ENCODE measurements at regions not wholly inside any gene's neighbourhood (a gene's known extent, or its start where the extent isn't known, plus 50 kb on each side); places are given as distances from the start of the nearest gene placed in this dataset.

- no peak for TF ChIP-seq CTCF (IDR thresholded peaks at IDR 0.05)
Measured at GRCh38 chr4:145295547-145295946, 115.2 kb upstream of the OTUD4 start.

GRCh38 chr4:145295122-145295521, 114.7 kb upstream of the OTUD4 start:
- TF ChIP-seq CTCF (IDR thresholded peaks at IDR 0.05), result no peak

GRCh38 chr4:145293658-145294057, 113.3 kb upstream of the OTUD4 start:
- no peak for TF ChIP-seq CTCF (IDR thresholded peaks at IDR 0.05)

DNA sequence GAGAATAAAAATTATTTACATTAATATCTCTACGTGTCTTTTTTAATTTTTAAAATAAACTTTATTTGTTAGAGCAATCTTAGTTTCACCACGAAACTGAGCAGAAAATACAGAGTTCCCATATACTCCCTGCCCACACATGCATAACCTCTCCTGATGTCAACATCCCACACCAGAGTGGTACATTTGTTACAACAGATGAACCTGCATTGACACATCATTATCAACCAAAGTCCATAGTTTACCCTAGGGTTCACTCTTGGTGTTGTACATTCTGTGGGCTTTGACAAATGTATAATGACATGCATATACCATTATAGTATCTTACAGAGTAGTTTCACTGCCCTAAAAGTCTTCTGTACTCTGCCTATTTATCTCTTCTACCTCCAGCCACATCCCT, 110.6 kb upstream of the OTUD4 start:
- no peak for TF ChIP-seq CTCF (IDR thresholded peaks at IDR 0.05)

DNA sequence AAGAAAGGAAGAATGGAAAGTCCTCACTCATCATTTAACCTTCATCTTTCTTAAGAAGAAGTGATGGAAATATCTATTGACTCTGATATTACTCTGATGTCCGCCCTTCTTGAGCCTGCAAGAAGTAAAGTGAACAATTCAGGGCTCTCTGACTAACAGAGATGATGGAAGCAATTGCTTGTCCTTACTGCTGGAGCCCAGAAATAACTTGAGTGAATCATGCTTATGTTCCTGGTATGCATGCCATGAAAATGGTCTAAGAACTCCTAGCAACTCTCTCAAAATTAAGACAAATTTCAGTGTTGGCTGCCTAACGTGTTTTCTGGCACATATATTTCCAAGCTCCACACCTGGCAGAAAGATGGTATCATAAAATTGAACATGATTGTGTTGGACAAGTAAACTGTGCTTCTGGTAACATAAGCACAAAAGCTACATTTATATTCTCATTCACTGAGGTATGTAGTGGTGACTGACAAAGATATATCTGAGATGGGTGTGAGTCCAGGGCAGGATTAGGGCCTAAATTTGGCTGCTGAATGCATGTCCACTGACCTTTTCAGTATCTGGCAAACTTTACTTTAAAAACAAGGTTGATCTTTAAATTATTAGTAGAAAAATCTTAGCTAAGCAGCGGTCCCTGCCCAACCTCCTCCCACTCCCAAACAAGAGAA, 109.2 kb upstream of the OTUD4 start:
- no peak for TF ChIP-seq CTCF (IDR thresholded peaks at IDR 0.05)

DNA sequence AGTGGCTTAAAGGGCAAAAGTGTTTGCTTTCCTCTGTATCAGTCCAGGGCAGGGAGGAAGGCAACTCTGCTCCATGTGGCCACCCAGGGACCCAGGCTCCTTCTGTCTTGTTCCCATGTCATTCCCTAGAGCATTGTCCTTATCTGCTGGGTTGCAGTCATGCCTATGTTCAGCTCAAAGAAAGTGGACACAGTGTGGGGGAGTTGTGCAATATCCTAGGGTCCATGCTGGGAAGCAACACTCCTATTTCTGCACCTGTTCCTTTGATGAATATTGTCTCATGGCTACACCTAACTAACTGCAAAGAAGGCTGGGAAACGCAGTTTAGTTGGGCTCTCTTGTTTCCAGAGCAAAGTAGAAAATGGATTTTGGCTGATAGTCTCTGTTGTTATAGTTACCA, 107.0 kb upstream of the OTUD4 start:
- no peak for TF ChIP-seq CTCF (IDR thresholded peaks at IDR 0.05)

GRCh38 chr4:145285928-145286327, 105.5 kb upstream of the OTUD4 start:
- TF ChIP-seq CTCF (IDR thresholded peaks at IDR 0.05), result no peak

DNA sequence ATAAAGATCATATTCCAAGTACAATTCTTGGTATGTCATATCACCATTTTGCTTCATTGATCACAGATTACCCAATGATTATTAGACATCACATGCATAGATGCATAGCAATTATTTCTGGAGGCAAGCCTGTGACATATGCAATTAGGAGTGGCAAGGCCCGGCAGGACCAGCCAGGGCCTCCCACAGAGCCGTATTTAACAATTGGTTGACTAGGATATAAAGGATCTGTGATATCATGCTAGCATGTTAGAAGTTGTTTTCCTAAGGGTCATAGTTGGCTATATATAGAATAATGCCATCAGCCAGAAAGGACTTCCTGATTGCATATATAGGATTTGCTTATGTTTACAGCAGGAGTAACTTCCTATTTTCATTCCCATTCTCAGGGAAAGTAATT, 103.5 kb upstream of the OTUD4 start:
- TF ChIP-seq CTCF (IDR thresholded peaks at IDR 0.05), result no peak

Measured in LNCAP (cell line).